Tibial artery (tissue), 4 donors: ENCODE measurements at regions not wholly inside any gene's neighbourhood (a gene's known extent, or its start where the extent isn't known, plus 50 kb on each side); places are given as distances from the start of the nearest gene placed in this dataset.

Source experiments
- DNase-seq, 2 donors: peaks; one replicate each; pipeline ENCODE4 v3.0.0-alpha.2; 2019
- H3K27ac ChIP-seq, 2 donors: fragments of 200-600 bp; sonication (generic) in 1 of 2; 1 replicate in 1 of 2; 2 replicates in 1 of 2; pipeline ENCODE4 v1.5.1; 2018 to 2019; ENCODE audit warnings: mild to moderate bottlenecking in 1 of 2
- H3K27me3 ChIP-seq, 2 donors: fragments of 200-600 bp; sonication (generic) in 1 of 2; one replicate each; pipeline versions ENCODE4 v1.5.1 to v1.6.0; 2016 to 2019
- H3K36me3 ChIP-seq, 3 donors: fragments of 200-600 bp; sonication (generic) in 2 of 3; one replicate each; pipeline ENCODE4 v1.5.1; 2016 to 2019; ENCODE audit warnings: mild to moderate bottlenecking in 2 of 3
- H3K4me1 ChIP-seq, 4 donors: fragments of 200-600 bp; sonication (generic) in 2 of 4; 1 replicate in 3 of 4; 2 replicates in 1 of 4; pipeline ENCODE4 v1.5.1; 2016 to 2019
- H3K4me3 ChIP-seq, 2 donors: fragments of 200-600 bp; sonication (generic) in 1 of 2; 1 replicate in 1 of 2; 2 replicates in 1 of 2; pipeline ENCODE4 v1.5.1; 2018 to 2019; ENCODE audit warnings: mild to moderate bottlenecking in 2 of 2
- H3K9me3 ChIP-seq, 3 donors: fragments of 200-600 bp; sonication (generic) in 1 of 3; one replicate each; pipeline ENCODE4 v1.5.1; 2016 to 2019
- intact Hi-C: fragments of 100-400 bp; cut with DNase I; formaldehyde crosslinking; loops from one replicate; pipeline ENCODE4 v1.15.0; 2023; ENCODE audit warnings: low total_unique reads
- TF ChIP-seq, protein P1 (sequence below), 2 experiments: fragments of 200-600 bp in 1 of 2; fragments of 450-650 bp in 1 of 2; IDR thresholded peaks; one replicate each; pipeline ENCODE4 v1.5.1; 2017 to 2019; ENCODE audit warnings: antibody characterized with exemption in 2 of 2, mild to moderate bottlenecking in 1 of 2, moderate library complexity in 1 of 2

DNA sequence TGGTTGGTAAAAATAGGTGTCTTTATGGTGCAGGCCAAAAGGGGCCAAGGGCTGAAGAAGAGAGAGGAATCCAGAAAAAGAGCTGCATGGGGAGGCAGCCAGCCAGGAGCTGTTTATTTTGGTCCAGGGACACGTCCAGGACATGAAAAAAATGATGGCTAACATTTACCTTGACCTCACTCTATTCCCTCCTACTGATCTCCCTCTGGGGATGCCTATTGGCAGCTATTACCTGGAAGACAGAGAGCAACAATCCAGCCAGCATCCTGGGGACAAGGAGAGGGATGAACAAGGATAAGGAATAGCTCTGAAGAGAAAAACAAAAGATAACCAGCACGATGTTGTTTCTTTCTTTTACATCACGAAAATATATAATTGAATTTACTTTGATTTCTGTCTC is 1599.6 kb downstream of the SLITRK5 start:
- H3K27ac ChIP-seq: no peak overlapping the region
- no peak for DNase-seq
- intact Hi-C loops: no loop called here
- no peaks in the 10 kb centered on the region for H3K9me3 ChIP-seq
- H3K27me3 ChIP-seq: no peaks in the 10 kb centered on the region
- no peaks in the 10 kb centered on the region for H3K4me1 ChIP-seq
- no peaks in the 10 kb centered on the region for H3K36me3 ChIP-seq
- no peak overlapping the region for H3K4me3 ChIP-seq
- TF ChIP-seq, protein P1, sequence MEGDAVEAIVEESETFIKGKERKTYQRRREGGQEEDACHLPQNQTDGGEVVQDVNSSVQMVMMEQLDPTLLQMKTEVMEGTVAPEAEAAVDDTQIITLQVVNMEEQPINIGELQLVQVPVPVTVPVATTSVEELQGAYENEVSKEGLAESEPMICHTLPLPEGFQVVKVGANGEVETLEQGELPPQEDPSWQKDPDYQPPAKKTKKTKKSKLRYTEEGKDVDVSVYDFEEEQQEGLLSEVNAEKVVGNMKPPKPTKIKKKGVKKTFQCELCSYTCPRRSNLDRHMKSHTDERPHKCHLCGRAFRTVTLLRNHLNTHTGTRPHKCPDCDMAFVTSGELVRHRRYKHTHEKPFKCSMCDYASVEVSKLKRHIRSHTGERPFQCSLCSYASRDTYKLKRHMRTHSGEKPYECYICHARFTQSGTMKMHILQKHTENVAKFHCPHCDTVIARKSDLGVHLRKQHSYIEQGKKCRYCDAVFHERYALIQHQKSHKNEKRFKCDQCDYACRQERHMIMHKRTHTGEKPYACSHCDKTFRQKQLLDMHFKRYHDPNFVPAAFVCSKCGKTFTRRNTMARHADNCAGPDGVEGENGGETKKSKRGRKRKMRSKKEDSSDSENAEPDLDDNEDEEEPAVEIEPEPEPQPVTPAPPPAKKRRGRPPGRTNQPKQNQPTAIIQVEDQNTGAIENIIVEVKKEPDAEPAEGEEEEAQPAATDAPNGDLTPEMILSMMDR (IDR thresholded peaks at IDR 0.05): no peak

GRCh38 chr13:89279374-89279773 is 1608.2 kb downstream of the SLITRK5 start:
- intact Hi-C loops: no loop called here
- H3K4me1 ChIP-seq: no peaks in the 10 kb centered on the region
- no peak overlapping the region for H3K4me3 ChIP-seq
- no peaks in the 10 kb centered on the region for H3K36me3 ChIP-seq
- H3K9me3 ChIP-seq: no peaks in the 10 kb centered on the region
- TF ChIP-seq, protein P1 (IDR thresholded peaks at IDR 0.05): no peak
- no peak for DNase-seq
- H3K27me3 ChIP-seq: no peaks in the 10 kb centered on the region
- no peak overlapping the region for H3K27ac ChIP-seq

DNA sequence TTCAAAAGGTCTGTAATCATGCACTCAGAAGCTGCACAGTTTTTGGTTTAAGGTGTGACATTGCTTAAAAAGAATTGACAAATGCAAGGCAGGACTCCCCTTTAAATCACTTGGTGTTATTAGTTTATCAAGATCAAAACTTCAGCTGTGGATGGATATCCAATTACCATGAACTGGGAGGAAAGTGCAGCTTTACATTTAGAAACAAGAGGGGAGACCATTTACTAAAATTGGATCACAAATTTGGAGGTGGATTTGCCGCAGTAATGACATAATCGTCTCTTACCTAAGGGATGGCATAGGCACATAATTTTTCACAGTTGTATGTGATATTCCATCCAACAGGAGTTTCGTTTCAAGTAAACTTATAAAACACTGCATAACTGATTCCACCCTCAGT is 1610.2 kb downstream of the SLITRK5 start:
- TF ChIP-seq, protein P1 (IDR thresholded peaks at IDR 0.05): no peak

GRCh38 chr13:89282241-89282640 is 1611.1 kb downstream of the SLITRK5 start:
- intact Hi-C loops: no loop called here

More for the DNA sequence above, 1610.2 kb downstream of the SLITRK5 start:
- no peaks in the 10 kb centered on the region for H3K9me3 ChIP-seq
- DNase-seq: no peak
- no peaks in the 10 kb centered on the region for H3K27me3 ChIP-seq
- no peaks in the 10 kb centered on the region for H3K4me1 ChIP-seq
- H3K36me3 ChIP-seq: no peaks in the 10 kb centered on the region
- H3K4me3 ChIP-seq: no peak overlapping the region
- no peak overlapping the region for H3K27ac ChIP-seq
- intact Hi-C loops: no loop called here

DNA sequence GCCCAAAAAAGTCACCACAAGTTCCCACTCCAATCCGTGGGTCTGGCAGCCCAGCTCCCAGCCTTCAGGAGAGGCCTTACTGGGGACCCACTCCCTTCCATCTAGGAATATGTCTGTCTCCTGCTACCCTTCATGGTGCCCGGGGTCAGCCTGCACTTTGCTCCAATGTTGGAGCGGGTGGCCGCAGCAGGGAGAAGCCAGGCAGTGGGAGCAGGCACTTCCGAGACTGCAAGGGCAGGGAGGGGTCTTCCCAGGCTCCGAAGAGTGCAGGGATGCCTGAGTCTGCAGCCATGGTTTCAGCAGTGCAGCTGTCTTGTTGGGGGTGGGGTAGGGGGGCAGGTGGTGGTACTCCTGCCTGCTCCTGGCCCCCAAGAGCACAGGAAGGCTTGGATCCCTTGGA is 1616.2 kb downstream of the SLITRK5 start:
- Histone ChIP-seq H3K4me1 (no peaks in the 10 kb centered on the region), H3K27me3 (no peaks in the 10 kb centered on the region), H3K9me3 (peaks cover 0 to 20% (median 0%) of the 10 kb centered on the region in 3 donors), H3K27ac (no peak overlapping the region), H3K4me3 (no peak overlapping the region), H3K36me3 (no peaks in the 10 kb centered on the region)
- TF ChIP-seq, protein P1 (IDR thresholded peaks at IDR 0.05): no peak
- intact Hi-C loops: no loop called here
- DNase-seq: no peak

More at GRCh38 chr13:89282241-89282640, 1611.1 kb downstream of the SLITRK5 start:
- Histone ChIP-seq H3K4me3 (no peak overlapping the region), H3K4me1 (no peaks in the 10 kb centered on the region), H3K27ac (no peak overlapping the region), H3K27me3 (no peaks in the 10 kb centered on the region), H3K36me3 (no peaks in the 10 kb centered on the region), H3K9me3 (peaks cover 0 to 2% (median 0%) of the 10 kb centered on the region in 3 donors)
- TF ChIP-seq, protein P1 (IDR thresholded peaks at IDR 0.05): no peak
- DNase-seq: no peak
